IMR-90 (cell line): ENCODE measurements at regions not wholly inside any gene's neighbourhood (a gene's known extent, or its start where the extent isn't known, plus 50 kb on each side); places are given as distances from the start of the nearest gene placed in this dataset.

Source experiments
- ATAC-seq: fragments of 200-7000 bp; cut with Tn5 transposase; 2 replicates; pipeline ENCODE4 v1.9.1; 2020; ENCODE audit warnings: low read depth, mild to moderate bottlenecking, moderate library complexity
- BruUV-seq: library from RNA; stranded (reverse); fragments of 400-500 nt; replicated peaks from 2 replicates; lab custom pipeline; 2021; lab: Mats Ljungman, UMichigan
- CTCF ChIA-PET: fragments of 300-600 bp; formaldehyde crosslinking; extraction: SDS; loops from one replicate; lab custom pipeline; 2021; ENCODE audit warnings: antibody characterized with exemption; lab: Yijun Ruan, JAX
- POLR2A ChIA-PET: fragments of 300-600 bp; sonication (Branson Sonifier 250); formaldehyde crosslinking; loops from one replicate; lab custom pipeline; 2022; ENCODE audit warnings: antibody characterized with exemption; ENCODE audit not compliant: unreplicated experiment; lab: Charles Lee
- DNase-seq: peaks from one replicate; pipeline ENCODE4 v3.0.0; 2013
- H2AFZ ChIP-seq: replicated peaks from 2 replicates; pipeline ENCODE3; 2013; ENCODE audit warnings: low read length, mild to moderate bottlenecking; ENCODE audit not compliant: poor library complexity
- H2AK5ac ChIP-seq: 2 replicates; pipeline ENCODE4 v1.6.1; 2013; ENCODE audit warnings: low read depth, low read length, inconsistent platforms
- H2AK9ac ChIP-seq: replicated peaks from 2 replicates; pipeline ENCODE3; 2013; ENCODE audit warnings: mild to moderate bottlenecking, low read depth, low read length, moderate library complexity; ENCODE audit not compliant: poor library complexity
- H2BK120ac ChIP-seq: 2 replicates; pipeline ENCODE4 v1.6.1; 2013; ENCODE audit warnings: low read depth, low read length, inconsistent platforms
- H2BK15ac ChIP-seq: 3 replicates; pipeline ENCODE4 v1.6.1; 2013; ENCODE audit warnings: low read depth, low read length, inconsistent platforms
- H2BK20ac ChIP-seq: 2 replicates; pipeline ENCODE4 v1.6.1; 2013; ENCODE audit warnings: low read depth, mild to moderate bottlenecking, inconsistent platforms, low read length, moderate library complexity
- H2BK5ac ChIP-seq: 2 replicates; pipeline ENCODE4 v1.6.1; 2013; ENCODE audit warnings: mild to moderate bottlenecking, low read depth, low read length, inconsistent platforms; ENCODE audit not compliant: poor library complexity, severe bottlenecking
- H3K14ac ChIP-seq: replicated peaks from 2 replicates; pipeline ENCODE4 v1.6.1; 2013; ENCODE audit warnings: low read depth, low read length, inconsistent platforms
- H3K18ac ChIP-seq: 2 replicates; pipeline ENCODE4 v1.6.1; 2013; ENCODE audit warnings: low read depth, low read length, control low read depth
- H3K23ac ChIP-seq: 2 replicates; pipeline ENCODE4 v1.6.1; 2013; ENCODE audit warnings: low read depth, low read length, inconsistent platforms
- H3K27ac ChIP-seq: 2 replicates; pipeline ENCODE4 v1.5.1; 2013; ENCODE audit warnings: mild to moderate bottlenecking, control low read depth, low read length; ENCODE audit not compliant: insufficient read depth
- H3K27me3 ChIP-seq: 2 replicates; pipeline ENCODE4 v1.6.1; 2013; ENCODE audit warnings: low read length; ENCODE audit not compliant: control insufficient read depth, insufficient read depth
- H3K36me3 ChIP-seq: 2 replicates; pipeline ENCODE4 v1.6.1; 2013; ENCODE audit warnings: low read length, mixed read lengths; ENCODE audit not compliant: control insufficient read depth, insufficient read depth
- H3K4ac ChIP-seq: 2 replicates; pipeline ENCODE4 v1.6.1; 2013; ENCODE audit warnings: low read depth, low read length, inconsistent platforms
- H3K4me1 ChIP-seq: 2 replicates; pipeline ENCODE4 v1.6.1; 2013; ENCODE audit warnings: low read length, mixed read lengths; ENCODE audit not compliant: control insufficient read depth, insufficient read depth
- H3K4me2 ChIP-seq: 2 replicates; pipeline ENCODE4 v1.6.1; 2013; ENCODE audit warnings: low read depth, mild to moderate bottlenecking, control low read depth, low read length, moderate library complexity
- H3K4me3 ChIP-seq: 2 replicates; pipeline ENCODE4 v1.5.1; 2013; ENCODE audit warnings: low read depth, mild to moderate bottlenecking, control low read depth, low read length, moderate library complexity; ENCODE audit not compliant: insufficient read depth
- H3K56ac ChIP-seq: 2 replicates; pipeline ENCODE4 v1.6.1; 2013; ENCODE audit warnings: low read length, inconsistent platforms; ENCODE audit not compliant: insufficient read depth; ENCODE audit errors: extremely low read depth
- H3K79me1 ChIP-seq, 2 experiments: 2 replicates each; pipeline ENCODE4 v1.6.1; 2013; ENCODE audit warnings: low read length in 2 of 2, inconsistent platforms in 1 of 2, low read depth in 1 of 2
- H3K9ac ChIP-seq: 2 replicates; pipeline ENCODE4 v1.6.1; 2013; ENCODE audit warnings: low read depth, low read length, control low read depth
- H3K9me1 ChIP-seq: 2 replicates; pipeline ENCODE4 v1.6.1; 2013; ENCODE audit warnings: low read length, inconsistent platforms; ENCODE audit not compliant: insufficient read depth
- H3K9me3 ChIP-seq: 2 replicates; pipeline ENCODE4 v1.6.1; 2013; ENCODE audit warnings: low read length; ENCODE audit not compliant: control insufficient read depth, insufficient read depth
- H4K20me1 ChIP-seq: 2 replicates; pipeline ENCODE4 v1.6.1; 2013; ENCODE audit warnings: low read length, inconsistent platforms; ENCODE audit not compliant: insufficient read depth
- H4K5ac ChIP-seq: 2 replicates; pipeline ENCODE4 v1.6.1; 2013; ENCODE audit warnings: mild to moderate bottlenecking, low read depth, low read length, control low read depth
- H4K8ac ChIP-seq, 2 experiments: 2 replicates each; pipeline ENCODE4 v1.6.1; 2013; ENCODE audit warnings: low read depth in 2 of 2, low read length in 2 of 2, control low read depth in 1 of 2, inconsistent platforms in 1 of 2
- H4K91ac ChIP-seq: 2 replicates; pipeline ENCODE4 v1.6.1; 2013; ENCODE audit warnings: low read depth, low read length, inconsistent platforms; ENCODE audit not compliant: insufficient read depth
- MAFK ChIP-seq: IDR thresholded peaks from 2 replicates; pipeline ENCODE4 v1.6.1; 2012; ENCODE audit warnings: low read depth, low read length, improper control_type of control experiment
- MAZ ChIP-seq: IDR thresholded peaks from 2 replicates; pipeline ENCODE4 v1.6.1; 2012; ENCODE audit warnings: low read depth, mild to moderate bottlenecking, low read length, improper control_type of control experiment, moderate library complexity, borderline replicate concordance
- NFE2L2 ChIP-seq: fragments of 150-350 bp; IDR thresholded peaks from 2 replicates; pipeline ENCODE4 v1.6.1; 2016; ENCODE audit warnings: low read depth, mild to moderate bottlenecking, low read length
- RAD21 ChIP-seq: IDR thresholded peaks from 2 replicates; pipeline ENCODE4 v1.6.1; 2012; ENCODE audit warnings: low read length, improper control_type of control experiment
- RCOR1 ChIP-seq: IDR thresholded peaks from 2 replicates; pipeline ENCODE4 v1.6.1; 2012; ENCODE audit warnings: mild to moderate bottlenecking, low read length, improper control_type of control experiment; ENCODE audit not compliant: insufficient replicate concordance
- RFX5 ChIP-seq: IDR thresholded peaks from 2 replicates; pipeline ENCODE4 v1.8.0; 2012; ENCODE audit warnings: low read depth, mild to moderate bottlenecking, low read length, moderate library complexity
- SMC3 ChIP-seq: fragments of 150-350 bp; IDR thresholded peaks from 2 replicates; pipeline ENCODE4 v1.6.1; 2016; ENCODE audit warnings: low read depth, mild to moderate bottlenecking, antibody characterized with exemption, low read length, moderate library complexity
- WGBS, 2 experiments: methylation state at CpG; one replicate each; pipeline versions ENCODE4 v1.1.5 to v1.1.7; 2013; ENCODE audit warnings: missing lambda C conversion rate in 2 of 2; ENCODE audit not compliant: insufficient read length in 1 of 2; ENCODE audit errors: extremely low coverage in 2 of 2; 5-methylcytosine and 5-hydroxymethylcytosine counted together
- dilution Hi-C: fragments of 300-500 bp; cut with HindIII; formaldehyde crosslinking; loops from one replicate; pipeline ENCODE4 v1.14.3; 2018; ENCODE audit warnings: low sequenced_read_pairs; ENCODE audit not compliant: unreplicated experiment
- in situ Hi-C: fragments of 300-500 bp; cut with MboI; formaldehyde crosslinking; loops from 3 replicates; pipeline ENCODE4 v1.14.3; 2019; ENCODE audit warnings: low sequenced_read_pairs, inconsistent platforms, mixed read lengths
- intact Hi-C: fragments of 100-400 bp; cut with micrococcal nuclease; formaldehyde crosslinking; loops from 2 replicates; pipeline ENCODE4 v1.10.0; 2022
- TF ChIP-seq, protein P1 (sequence below): conservative IDR thresholded peaks from 2 replicates; pipeline ENCODE4 v1.5.1; 2012; ENCODE audit warnings: mild to moderate bottlenecking, low read depth, low read length, improper control_type of control experiment

DNA sequence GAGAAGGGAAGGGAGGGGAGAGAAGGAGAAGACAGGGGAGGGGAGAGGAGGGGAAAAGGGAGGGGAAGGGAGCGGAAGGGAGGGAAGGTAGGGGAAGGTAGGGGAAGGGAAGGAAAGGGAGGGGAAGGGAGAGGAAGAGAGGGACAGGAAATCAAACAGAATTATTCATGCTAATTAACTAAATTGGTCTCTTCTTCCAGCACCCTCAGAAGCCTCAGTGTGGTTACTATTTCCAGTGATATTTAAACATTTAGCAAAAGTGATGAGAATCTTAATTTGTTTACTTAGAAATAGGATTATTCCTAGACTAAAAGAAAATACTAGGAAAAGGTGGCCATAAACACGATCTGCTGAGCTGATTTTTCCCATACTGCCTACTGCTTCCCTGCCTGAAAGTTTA lies 193.1 kb upstream of the CPEB2 start:
- WGBS, 2 experiments: no CpG with 5 or more reads among the region's 2 CpGs
- no peak overlapping the region for H3K14ac ChIP-seq
- intact Hi-C loops: no loop called here

More for the DNA sequence above, 193.1 kb upstream of the CPEB2 start:
- H3K27me3 ChIP-seq: no peaks in the 10 kb centered on the region
- H3K23ac ChIP-seq: no peak overlapping the region
- no peak overlapping the region for H3K27ac ChIP-seq
- no TSS peak for BruUV-seq
- H3K9me1 ChIP-seq: no peaks in the 10 kb centered on the region
- no peak overlapping the region for H3K4me2 ChIP-seq
- DNase-seq (no peak), ATAC-seq (no peak)
- no peak overlapping the region for H3K4ac ChIP-seq
- CTCF ChIA-PET: no interaction called here
- H3K79me1 ChIP-seq: no peaks in the 10 kb centered on the region
- H4K5ac ChIP-seq: no peak overlapping the region
- H3K56ac ChIP-seq: no peak overlapping the region
- H4K20me1 ChIP-seq: no peaks in the 10 kb centered on the region
- dilution Hi-C loops (no loop called here), in situ Hi-C loops (no loop called here)
- TF ChIP-seq RCOR1: no peak
- no peak for TF ChIP-seq RFX5
- no peak for TF ChIP-seq RAD21
- TF ChIP-seq NFE2L2: no peak
- TF ChIP-seq, protein P1, sequence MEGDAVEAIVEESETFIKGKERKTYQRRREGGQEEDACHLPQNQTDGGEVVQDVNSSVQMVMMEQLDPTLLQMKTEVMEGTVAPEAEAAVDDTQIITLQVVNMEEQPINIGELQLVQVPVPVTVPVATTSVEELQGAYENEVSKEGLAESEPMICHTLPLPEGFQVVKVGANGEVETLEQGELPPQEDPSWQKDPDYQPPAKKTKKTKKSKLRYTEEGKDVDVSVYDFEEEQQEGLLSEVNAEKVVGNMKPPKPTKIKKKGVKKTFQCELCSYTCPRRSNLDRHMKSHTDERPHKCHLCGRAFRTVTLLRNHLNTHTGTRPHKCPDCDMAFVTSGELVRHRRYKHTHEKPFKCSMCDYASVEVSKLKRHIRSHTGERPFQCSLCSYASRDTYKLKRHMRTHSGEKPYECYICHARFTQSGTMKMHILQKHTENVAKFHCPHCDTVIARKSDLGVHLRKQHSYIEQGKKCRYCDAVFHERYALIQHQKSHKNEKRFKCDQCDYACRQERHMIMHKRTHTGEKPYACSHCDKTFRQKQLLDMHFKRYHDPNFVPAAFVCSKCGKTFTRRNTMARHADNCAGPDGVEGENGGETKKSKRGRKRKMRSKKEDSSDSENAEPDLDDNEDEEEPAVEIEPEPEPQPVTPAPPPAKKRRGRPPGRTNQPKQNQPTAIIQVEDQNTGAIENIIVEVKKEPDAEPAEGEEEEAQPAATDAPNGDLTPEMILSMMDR: no peak
- no peak for TF ChIP-seq SMC3
- no peak for TF ChIP-seq MAFK
- TF ChIP-seq MAZ: no peak
- no peak overlapping the region for H2BK20ac ChIP-seq
- H2AFZ ChIP-seq: no peak overlapping the region
- H2BK15ac ChIP-seq: no peak overlapping the region
- no peak overlapping the region for H4K8ac ChIP-seq
- H2AK9ac ChIP-seq: no peak overlapping the region
- no peak overlapping the region for H3K4me3 ChIP-seq
- POLR2A ChIA-PET: no interaction called here
- H4K91ac ChIP-seq: no peak overlapping the region
- no peak overlapping the region for H2BK5ac ChIP-seq
- no peaks in the 10 kb centered on the region for H3K9me3 ChIP-seq
- H3K9ac ChIP-seq: no peak overlapping the region
- H2BK120ac ChIP-seq: no peak overlapping the region
- no peak overlapping the region for H3K18ac ChIP-seq
- no peaks in the 10 kb centered on the region for H3K36me3 ChIP-seq
- H3K4me1 ChIP-seq: no peaks in the 10 kb centered on the region
- no peak overlapping the region for H2AK5ac ChIP-seq
